HG02571 (cell line): ENCODE measurements at regions not wholly inside any gene's neighbourhood (a gene's known extent, or its start where the extent isn't known, plus 50 kb on each side); places are given as distances from the start of the nearest gene placed in this dataset.

Source experiments
- ATAC-seq: cut with Tn5 transposase; IDR thresholded peaks from one replicate; pipeline ENCODE4 v1.9.1; 2021; ENCODE audit warnings: mild to moderate bottlenecking, moderate library complexity; ENCODE audit not compliant: unreplicated experiment

DNA sequence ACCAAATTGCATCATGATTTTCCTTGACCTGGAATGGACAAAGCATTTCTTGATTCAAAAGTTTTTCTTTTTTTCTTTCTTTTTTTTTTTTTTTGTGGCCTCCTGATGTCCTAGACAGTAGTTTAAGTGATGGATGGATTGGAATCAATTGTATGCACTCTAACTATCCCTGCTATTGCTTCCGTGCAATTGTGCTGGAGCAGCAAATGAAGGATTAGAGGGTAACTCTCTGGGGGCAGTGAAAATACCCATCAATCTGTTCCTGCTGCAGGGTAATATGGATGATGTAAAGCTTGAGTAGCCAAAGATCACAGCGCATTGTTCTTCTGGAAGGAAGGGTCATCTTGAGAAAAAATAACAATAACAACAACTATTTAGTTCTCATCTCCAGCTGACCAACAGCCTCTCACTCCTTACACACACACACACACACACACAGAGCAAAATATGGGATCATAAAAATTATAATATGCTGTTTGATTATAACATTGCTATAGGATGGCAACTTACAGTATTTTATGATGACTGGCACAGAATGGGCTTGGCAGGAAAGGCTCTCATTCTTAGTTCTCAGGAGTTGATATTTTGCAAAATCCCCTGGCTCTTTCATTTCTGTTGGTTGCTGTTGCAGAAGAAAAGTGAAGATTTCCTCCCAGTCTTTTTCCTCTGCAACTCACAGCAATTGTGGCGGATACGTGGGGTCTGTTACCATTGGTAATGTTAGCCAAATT is 160.9 kb upstream of the DMAC1 start:
- ATAC-seq: no peak

DNA sequence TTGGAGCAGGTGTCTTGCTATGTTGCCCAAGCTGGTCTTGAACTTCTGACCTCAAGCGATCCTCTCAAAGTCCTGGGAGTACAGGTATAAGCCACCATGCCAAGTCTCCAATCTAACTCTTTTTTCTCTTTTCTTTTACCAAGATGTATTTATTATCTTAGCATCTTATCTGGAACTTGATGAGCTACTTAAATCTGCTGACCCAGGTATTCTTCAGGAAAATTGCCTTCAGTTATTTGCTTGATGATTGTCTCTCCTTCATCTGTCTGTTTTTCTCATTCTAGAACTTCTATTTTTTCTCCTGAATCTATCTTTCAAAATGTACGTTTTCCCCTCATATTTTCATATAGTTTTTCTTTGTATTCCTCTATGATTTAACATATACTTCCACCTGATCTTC is 158.2 kb upstream of the DMAC1 start:
- ATAC-seq: no peak

DNA sequence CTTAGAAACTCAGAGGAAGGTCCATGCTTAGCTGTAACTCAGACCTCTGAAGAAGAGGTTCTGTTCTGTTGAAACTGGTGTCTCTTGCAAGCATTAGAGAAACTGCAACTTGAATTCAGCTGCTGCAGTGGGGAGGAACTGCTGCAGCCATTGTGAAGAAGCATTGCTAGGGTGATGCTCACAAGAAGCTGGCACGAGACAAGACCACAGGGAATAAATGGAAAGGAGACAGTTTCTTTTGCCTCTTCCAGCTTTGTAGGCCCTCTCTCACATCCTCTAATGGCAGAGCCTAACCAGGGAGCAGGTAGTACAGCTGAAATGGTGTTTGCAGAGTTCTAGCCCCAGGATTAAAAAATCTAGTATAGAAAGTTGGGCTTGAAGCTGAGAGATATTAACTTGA is 148.0 kb upstream of the DMAC1 start:
- no peak for ATAC-seq

DNA sequence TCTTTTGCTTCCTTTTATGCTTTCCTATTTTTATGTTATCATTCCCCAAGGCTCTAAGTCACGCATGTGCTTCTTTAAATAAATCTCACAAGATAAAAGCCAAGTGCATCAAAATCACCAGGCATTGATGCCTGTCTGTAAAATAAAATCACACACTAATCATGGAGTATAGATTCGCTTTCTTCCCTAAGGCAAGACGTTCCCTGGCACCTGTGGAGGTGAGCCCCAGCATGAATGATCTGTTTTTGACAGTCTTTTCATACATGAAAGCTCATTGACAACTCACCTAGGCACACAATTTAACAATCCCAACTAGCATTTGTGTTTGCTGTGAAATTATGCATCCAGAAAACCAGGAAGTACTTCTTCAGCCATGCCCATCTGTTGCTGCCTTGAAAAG is 146.9 kb upstream of the DMAC1 start:
- ATAC-seq: no peak

DNA sequence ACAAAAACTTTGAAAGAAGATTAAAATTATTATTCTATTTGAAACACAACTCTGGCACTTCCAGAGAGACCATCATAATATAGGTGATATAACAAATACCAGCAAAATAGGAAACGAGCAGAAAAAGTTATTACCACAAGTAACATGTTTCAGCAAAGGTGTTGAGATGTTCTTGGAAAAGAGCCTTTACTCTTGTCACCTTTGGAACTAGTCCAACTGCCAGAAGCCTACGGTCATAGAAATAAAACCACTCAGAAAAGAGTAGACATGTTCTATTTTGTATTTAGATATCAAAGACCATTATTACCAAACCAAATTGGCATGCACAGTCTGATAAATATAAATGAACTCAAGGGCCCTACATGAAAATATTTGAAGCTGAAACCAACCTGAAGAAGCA is 145.0 kb upstream of the DMAC1 start:
- ATAC-seq: no peak

DNA sequence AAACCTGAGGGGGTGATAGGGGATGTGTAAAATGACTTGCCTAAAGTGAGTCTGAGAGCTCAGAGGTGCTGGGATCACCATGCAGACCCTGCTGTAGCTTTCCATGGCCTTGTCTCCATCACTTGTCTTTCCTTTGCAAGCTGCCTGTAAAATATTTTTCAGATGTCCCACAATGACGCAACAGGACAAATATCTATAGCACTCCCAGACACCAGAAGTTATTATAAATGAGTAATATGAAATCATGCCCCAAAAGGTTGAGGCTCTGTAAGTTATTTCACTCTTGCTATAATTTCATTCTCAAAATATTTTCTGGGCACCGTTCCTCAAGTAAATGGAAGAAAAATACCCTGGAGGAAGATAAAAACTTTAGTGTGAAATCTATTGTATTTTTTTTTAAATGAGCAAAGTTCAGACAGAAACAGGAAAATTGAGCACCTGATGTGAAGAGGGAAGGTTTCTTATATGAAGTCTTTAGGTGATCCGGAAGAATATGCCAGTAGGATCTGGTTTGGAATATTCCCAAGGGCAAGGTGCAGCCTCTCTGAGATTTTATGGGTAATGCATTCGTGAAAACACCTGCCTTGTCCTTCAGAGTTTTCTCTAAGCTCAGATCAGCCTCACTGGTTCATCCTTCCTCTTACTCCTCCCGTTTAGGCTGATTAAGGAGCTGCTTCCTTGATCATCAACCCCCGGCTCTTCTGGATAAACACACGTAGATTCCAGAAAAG is 138.3 kb upstream of the DMAC1 start:
- no peak for ATAC-seq

DNA sequence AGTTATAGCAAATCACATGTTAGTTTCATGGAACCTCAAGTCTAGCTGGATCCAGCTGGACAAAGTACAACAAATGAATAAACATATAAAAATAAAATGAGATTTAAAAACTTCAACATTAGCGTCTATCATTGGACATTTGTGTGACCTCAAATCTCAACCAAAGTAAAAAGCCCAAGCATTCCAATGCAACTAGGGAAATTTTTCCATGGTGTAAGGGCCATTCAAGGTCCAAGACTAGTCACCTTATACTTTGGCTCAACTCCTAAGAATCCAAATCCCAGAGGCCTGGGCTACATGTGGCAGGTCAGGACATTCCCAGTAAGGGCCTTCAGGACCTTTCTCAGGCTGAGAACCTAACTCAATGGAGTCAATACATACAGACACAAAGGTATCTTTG is 137.4 kb upstream of the DMAC1 start:
- no peak for ATAC-seq

DNA sequence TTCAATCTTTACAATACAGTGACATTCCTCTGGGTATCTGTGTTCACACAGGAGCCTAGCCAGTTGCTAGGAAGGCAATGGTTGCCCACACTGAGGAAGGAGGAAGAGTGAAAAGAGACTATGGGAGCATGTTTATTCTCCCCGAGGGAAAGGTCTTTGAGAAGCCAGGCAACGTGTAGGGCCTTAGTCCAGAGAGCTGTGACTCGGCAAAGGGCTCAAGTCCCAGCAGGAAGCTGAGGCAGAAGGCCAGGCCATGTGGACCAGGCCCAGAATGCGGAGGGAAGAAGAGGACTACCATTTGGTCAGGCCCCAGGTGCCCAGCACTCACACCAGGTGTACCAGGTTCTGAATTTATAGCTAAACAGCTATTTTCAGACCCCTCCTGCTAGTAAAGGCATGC is 136.6 kb upstream of the DMAC1 start:
- no peak for ATAC-seq

DNA sequence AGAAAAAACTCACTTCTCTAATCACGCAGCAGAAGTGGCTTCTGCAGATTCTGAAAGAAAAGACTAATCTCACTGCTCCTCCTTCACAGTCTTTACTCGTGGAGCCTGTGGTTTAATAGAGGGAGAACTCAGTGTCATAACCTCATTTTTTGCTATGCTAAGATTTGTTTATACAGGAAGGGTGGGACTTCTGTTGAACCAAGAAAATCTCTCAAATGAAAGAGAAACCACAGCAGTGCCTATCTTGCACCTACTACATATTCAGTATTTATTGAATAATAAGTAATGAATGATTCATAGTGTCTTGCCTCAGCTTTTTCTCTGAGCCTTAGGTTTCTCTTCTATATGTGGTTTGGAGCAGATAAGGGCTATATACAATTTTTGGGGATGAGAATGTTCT is 136.1 kb upstream of the DMAC1 start:
- ATAC-seq: no peak

DNA sequence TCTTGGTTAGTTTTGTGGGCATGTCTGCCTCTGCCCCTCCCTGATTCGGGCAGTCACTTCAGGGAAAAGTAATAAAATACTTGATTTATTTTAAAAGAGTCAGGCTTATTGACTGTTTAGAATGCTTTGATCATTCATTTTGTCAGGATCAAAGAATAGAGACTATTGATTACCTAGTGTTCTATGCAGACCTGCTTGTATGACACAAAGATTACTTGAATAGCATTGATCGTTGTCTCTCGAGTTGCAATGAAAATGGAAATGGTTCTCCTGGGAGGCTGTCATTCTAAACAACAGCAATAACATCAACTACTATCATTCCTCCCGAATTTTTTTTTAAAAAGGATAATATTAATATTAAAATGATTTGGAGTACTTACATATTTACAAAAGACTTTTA is 133.2 kb upstream of the DMAC1 start:
- ATAC-seq: no peak

DNA sequence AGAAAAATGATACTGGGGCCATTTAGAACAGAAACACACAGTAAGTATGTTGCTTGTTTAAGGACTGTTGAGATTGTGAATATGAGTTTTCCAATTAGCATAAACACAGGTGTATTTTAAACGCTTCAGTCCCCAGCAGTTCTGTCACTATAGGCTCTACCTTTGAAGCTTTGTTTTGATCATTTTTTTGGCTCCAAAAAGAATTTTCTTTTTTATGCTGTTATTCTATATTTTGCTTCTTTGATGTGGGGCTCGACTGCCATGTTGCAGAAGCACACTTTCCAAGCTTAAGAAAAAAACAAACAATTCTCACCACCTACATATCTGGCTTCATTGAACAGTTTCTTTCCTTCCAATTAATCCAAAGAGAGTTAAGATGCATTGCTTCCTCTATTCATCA is 131.0 kb upstream of the DMAC1 start:
- no peak for ATAC-seq

DNA sequence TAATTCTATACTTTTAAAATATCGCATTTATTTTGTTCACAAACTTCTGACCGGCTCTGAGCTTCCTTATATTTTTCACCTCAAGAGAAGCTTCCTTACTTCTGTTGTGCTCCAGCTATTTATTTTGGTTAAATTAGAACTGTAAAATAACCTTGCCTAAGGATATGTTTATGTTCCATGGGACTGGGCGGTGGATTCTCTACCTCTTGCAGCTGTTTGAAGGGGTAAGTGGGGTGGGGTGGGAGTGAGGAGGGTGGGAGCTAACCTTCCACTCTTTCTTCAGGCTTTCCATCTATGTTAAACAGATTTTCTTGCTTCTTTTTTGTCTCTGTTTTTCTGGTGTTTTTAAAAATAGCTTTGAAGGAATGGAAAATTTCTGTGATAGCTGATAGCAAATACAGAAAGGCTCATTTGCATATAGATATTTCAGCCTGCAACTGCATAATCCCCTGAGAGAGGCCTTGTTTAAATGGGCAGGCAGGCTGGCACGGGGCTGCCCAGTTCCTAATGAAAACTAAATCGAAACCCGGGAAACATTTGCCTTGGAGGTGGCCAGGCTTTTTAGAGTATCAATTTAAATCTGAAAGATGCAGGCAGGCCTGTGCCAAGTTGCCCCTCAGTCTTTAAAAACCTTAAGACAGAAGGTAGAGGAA is 122.1 kb upstream of the DMAC1 start:
- ATAC-seq: no peak

DNA sequence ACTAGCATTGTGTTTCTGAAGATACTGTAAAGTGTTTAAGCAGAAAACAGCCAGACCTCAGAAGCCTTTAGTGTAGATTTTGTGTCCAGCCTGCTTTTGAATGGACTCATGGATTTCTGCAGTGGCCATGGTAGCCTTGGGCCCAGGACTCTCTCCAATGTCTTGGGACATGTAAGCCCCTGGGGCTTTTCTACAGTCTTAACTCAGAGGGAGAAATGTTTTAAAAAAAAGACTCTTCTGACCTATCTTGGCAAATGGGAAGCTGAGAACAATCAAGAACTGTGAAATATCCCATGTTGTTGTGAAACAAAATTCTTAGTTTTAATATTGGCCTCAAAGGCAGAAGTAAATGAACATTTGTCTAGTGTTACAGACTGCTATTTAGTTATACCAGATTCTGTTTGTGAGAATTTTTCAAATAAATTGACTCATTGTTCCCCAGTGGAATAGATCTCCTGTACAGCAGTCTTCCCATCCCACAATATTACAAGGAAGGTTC is 112.5 kb upstream of the DMAC1 start:
- ATAC-seq: no peak

DNA sequence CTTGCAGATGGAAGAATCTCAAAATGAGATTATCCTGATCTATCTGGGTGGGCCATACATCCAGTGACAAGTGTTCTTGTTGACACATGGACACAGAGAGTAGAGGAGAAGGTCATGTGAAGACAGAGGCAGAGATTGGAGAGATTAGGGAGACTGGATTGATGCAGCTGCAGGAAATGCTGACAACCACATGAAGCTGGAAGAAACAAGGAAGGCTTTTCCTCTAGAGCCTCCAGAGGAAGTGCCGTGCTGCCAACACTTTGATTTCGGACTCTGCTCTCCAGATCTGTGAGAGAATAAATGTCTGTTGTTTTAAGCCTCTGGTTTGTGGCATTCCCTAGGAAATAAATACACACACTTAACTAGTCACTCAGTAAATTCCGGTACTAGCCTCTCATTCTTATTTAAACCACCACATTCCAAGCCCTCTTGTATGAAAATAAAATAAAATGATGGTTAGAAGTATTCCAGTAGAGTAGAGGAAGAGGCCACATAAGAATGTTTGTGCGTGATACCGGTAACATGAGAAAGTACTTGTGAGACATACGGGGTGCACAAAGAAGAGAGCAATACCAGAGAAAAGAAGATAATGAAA is 110.9 kb upstream of the DMAC1 start:
- ATAC-seq: no peak

DNA sequence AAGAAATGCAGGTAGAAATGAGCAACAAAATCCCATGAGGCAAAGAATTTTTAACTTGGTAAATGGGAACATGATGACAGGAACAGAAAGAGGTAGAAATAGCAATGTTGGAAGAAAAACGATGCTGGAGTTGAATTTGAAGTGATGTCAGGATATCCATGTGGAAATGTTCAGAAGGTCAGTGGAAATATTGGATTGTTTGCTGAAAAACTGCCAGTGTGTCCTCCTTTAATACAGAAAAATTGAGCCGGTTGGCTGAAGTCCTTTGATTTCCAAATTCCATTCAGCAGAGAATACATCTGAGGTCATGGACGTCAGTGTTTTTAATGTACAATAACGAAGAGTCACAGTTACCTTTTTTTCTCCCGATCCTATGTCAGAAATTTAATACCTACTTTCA is 110.0 kb upstream of the DMAC1 start:
- ATAC-seq: no peak

DNA sequence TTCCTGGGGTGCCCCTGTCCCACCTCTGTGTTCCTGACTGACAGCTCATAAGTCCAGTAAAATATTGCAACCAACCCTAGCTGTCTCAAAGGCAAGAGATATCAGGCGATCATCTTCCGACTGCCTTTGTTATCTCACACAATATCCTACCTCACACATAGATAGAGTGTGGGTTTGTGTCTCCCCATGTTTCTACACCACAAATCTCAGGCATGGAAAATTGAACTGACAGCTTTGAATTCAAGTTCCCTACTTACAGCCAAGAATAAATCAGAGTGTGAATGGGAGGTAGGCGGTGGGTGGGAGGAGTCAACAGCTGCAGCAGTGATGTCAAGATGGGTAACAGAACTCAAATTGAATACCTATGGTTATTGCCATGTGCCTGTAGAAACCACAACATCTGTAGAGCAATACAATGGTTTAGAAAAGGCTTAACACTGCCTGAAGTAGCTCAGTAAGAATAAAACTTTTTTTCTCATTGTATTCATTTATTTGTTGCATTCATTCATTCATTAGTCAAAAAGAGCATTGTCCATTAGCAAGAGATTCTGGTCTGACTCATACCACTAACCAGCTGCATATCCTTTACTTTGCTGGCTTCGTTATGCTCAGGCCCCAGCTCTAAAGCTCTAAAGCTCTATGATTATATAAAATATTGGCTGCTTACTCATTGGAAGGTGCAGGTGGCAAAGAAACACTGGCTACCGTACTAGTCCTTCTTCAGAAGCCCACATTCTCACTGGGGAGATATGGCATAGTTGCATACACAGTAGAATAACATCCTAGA is 108.2 kb upstream of the DMAC1 start:
- ATAC-seq: no peak

DNA sequence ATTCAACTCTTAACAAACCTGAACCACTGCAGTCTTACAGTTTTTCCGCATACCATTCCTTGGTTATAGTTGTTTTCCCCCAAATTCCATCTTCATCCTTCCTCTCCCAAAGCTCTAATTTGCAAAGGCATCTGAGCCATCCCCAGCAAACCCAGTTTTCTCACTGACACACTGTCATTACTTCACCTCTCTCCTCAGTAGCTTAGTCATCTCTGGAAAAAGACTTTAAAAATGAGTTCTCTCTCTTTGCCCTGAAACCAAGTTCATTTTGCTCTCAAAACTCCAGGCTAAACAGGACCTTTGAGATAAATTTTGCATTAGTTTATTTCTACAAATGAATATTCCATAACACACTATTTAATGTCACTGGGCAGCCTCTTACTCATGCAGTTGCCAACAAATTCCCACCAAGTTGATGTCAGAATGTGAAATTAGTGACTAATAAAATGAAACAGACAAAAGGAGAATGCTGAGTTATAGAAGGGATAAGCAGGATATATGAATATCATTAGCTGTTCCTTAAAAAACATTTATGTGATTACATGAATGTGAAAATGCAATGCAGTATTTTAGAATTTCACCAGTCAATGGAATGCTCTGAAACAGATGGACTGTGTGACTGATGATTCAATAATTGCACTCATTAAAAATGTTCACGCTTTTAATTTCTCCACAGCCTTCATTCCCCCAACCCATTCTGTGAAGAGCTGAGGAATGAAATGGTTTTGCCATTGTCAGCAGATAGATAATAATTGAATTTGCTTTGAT is 107.4 kb upstream of the DMAC1 start:
- ATAC-seq: no peak

DNA sequence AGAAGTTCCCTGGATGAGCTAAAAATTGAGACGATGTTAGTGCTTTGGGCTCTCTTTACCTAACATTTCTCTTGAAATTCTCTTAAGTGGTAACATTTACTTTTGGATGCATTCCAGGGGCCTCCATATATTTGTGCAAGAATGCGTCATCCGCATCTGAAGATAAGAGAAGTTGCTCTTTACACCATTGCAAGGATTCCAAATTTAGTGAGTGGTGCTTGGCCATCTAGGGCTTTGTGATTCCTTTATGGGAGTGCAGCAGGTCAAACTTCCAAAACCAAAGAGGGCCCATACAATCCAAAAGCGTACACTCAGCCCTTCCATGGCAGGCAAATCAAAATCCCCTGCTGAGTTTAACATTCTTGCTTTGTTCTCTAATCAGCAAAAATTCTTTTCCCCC is 102.0 kb upstream of the DMAC1 start:
- no peak for ATAC-seq

DNA sequence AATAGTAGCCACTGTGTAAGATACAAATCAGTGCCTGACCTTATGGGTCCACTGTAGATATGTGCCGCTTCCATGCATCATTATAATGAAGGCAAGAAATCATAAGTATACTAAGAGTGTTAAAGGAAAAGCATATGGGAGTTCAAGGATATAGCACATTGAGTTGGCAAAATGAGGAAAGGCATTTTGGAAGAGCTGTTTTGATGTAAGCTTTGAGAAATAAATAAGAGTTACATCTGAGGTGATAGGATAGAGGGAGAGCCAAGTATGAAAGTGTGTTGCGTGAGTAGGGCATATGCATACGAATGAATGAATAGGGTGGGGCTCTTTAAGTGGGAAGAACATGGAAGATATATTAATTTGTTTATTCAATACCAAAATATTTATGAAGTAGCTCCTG is 101.0 kb upstream of the DMAC1 start:
- ATAC-seq: no peak

DNA sequence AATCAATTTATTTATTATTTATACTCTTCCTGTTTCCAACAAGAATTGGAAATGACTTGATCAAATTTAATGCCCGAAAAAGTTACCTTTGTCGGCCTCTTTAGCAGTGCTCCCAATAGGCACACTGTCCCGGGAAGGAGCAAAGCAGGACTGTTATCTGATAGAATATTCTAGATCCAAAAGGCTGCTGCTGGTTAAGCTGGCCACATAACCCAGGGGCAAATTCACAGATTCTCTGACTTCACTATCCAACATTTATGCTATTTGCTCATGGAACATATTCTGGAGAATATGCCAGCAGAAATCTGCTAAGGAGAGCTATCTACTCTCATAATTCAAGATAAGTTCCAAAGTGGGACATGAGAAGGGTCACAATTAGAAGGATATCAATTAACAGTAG is 100.2 kb upstream of the DMAC1 start:
- ATAC-seq: no peak
